GOT3 (cell line): ENCODE measurements at regions not wholly inside any gene's neighbourhood (a gene's known extent, or its start where the extent isn't known, plus 50 kb on each side); places are given as distances from the start of the nearest gene placed in this dataset.
A peak's percentile ranks its signal among the peaks of the same experiment; 100 is the strongest.
"Not testable (repeated sequence)": the region's sequence is repeated elsewhere in the genome, so short reads cannot be mapped to it uniquely, and the experiment has no call there.

ENCODE experiments used
- DNase-seq: peaks from one replicate; lab custom pipeline; 2025; ENCODE audit warnings: mixed read lengths; lab: John Stamatoyannopoulos, UW

DNA sequence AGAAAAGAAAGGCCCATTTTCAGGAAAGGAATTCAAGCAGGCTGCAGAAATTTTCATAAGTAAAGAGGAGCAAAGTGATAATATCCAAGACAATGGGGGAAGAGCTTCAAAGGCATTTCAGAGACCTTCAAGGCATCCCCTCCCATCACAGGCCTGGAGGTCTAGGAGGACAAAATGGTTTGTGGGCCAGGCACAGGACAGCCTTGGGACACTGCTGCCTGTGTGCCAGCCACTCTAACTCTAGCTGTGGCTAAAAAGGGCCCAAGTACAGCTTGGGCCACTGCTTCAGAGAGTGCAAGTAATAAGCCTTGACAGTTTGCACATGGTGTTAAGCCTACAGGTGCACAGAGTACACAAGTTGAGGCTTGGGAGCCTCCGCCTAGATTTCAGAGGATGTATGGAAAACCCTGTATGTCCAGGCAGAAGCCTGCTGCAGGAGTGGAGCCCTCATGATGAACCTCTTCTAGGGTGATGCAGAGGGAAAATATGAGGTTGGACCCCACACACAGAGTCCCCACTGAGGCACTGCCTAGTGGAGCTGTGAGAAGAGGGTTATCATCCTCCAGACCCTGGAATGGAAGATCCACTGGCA, 51.8 kb upstream of the ZSWIM5 start:
- no peak for DNase-seq

GRCh38 chr1:45259053-45259452, 52.6 kb upstream of the ZSWIM5 start:
- DNase-seq = no peak

DNA sequence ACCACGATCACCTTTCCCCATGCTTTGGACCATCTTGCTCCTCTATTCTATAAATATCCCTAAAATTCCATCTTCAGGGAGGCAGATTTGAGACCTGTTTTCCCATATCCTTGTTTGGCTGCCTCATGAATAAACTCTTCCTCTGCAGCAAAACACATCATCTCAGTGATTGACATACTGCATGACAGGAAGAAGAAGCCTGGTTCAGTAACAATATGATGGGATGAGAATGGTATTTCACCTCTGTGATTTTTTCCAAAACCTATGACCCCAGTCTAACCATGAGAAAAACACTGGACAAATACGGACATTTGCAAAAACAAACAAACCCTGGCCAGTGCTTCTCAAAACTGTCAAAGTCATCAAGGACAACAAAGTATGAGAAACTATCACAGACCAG, 53.8 kb upstream of the ZSWIM5 start:
- DNase-seq = no peak

GRCh38 chr1:45263132-45263531, 56.7 kb upstream of the ZSWIM5 start:
- no peak for DNase-seq

- no peak for DNase-seq
These were observed 58.8 kb upstream of the ZSWIM5 start for GRCh38 chr1:45265244-45265643.

DNA sequence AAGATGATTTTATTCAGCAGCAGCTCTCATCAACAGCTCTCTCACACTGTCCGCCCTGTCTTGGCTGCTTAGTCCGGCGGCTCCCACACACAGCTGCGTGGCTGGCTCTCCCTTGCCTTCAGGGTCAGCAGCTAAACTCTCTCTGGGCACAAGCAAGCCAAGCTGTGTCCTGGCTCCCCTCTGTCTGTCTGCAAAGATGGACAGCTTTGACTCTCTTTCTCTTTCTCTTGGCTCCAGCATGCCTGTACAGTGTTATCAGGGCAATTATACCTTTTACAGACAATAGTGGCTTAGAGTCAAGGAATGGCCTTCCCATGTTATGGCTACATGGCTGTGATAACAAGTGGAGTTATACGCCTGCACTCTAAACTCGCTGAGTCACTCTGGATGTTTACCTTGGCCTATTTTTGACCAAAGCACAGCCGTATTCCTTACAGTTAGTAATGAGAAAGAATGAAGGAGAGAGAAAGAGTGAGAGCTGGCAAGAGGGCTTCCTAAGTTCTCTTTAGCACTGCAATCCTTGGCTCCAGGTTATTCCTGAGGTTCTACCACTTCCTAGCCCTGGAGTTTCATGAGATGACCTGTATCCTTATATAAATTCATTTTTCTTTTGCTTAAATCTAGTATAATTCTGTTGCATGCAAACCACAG, 59.9 kb upstream of the ZSWIM5 start:
- DNase-seq = peak; percentile 4

DNA sequence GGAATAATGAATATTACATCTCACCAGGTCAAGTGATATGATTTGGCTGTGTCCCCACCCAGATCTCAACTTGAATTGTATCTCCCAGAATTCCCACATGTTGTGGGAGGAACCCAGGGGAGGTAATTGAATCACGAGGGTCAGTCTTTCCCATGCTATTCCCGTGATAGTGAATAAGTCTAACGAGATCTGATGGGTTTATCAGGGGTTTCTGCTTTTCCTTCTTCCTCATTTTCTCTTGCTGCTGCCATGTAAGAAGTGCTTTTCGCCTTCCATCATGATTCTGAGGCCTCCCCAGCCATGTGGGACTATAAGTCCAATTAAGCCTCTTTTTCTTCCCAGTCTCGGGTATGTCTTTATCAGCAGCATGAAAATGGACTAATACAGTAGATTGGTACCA, 58.4 kb upstream of the HPDL start:
- DNase-seq = not testable (repeated sequence)

- DNase-seq = not testable (repeated sequence)
These were observed 54.4 kb upstream of the HPDL start for GRCh38 chr1:45272267-45272666.

DNA sequence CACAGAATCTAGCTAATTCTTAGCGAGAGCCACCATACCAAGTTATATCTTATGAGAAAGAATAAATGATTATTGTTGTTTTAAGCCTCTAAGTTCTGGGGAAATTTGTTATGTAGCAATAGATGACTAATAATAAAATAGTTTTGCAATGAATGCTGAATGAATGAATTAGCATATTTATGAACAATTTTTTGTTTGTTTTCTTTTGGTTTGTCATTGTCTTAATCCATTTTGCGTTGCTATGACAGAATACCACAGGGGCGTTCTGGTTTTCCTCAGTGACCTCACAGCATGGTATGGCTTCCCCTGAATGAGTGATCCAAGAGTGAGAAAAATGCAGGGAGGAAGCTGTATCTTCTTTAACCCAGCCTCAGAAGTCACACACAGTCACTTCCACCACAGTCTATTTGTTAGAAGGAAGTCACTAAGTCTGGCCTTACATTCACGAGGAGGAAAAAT, 53.8 kb upstream of the HPDL start:
- DNase-seq = no peak

GRCh38 chr1:45275054-45275453, 51.6 kb upstream of the HPDL start:
- no peak for DNase-seq
